ENCODE measurements at regions not wholly inside any gene's neighbourhood (a gene's known extent, or its start where the extent isn't known, plus 50 kb on each side); places are given as distances from the start of the nearest gene placed in this dataset.

DNA sequence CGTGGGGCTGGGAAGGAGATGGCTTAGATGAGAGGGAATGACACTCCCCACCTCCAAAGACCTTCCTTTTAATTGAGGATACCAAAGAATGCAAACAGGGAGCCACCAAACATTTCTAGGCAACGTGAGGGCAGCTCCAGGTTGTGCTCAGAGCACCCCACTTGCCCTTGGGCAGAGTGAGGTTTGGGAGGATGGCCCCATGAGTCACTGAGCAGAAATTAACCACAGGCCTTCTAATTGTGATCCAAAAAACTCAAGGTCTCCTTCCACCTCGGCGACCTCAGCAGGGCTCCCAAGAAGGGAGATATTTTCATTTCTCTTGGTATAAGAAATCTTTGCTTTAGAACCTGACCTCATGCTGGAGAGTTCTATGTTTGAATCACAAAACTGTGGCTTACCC, 305.0 kb upstream of the TPM1 start:
- BruUV-seq (replicated peaks): no TSS peak
- peaks cover 29% of the 10 kb centered on the region for H3K4me1 ChIP-seq (ENCODE audit: insufficient read depth, low read length, poor library complexity, severe bottlenecking)
- H3K4me3 ChIP-seq (ENCODE audit: low read depth, low read length, poor library complexity, severe bottlenecking): no peak overlapping the region
- no peak for TF ChIP-seq EZH2 (IDR thresholded peaks at IDR 0.05; ENCODE audit: borderline replicate concordance, low read depth, low read length, poor library complexity, severe bottlenecking)
- TF ChIP-seq, protein P1, sequence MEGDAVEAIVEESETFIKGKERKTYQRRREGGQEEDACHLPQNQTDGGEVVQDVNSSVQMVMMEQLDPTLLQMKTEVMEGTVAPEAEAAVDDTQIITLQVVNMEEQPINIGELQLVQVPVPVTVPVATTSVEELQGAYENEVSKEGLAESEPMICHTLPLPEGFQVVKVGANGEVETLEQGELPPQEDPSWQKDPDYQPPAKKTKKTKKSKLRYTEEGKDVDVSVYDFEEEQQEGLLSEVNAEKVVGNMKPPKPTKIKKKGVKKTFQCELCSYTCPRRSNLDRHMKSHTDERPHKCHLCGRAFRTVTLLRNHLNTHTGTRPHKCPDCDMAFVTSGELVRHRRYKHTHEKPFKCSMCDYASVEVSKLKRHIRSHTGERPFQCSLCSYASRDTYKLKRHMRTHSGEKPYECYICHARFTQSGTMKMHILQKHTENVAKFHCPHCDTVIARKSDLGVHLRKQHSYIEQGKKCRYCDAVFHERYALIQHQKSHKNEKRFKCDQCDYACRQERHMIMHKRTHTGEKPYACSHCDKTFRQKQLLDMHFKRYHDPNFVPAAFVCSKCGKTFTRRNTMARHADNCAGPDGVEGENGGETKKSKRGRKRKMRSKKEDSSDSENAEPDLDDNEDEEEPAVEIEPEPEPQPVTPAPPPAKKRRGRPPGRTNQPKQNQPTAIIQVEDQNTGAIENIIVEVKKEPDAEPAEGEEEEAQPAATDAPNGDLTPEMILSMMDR (conservative IDR thresholded peaks at IDR 0.05; ENCODE audit: low read depth, low read length): no peak
- H3K27me3 ChIP-seq (replicated peaks; ENCODE audit: insufficient read depth, low read depth, low read length, poor library complexity): no peaks in the 10 kb centered on the region
- no peaks in the 10 kb centered on the region for H3K9me3 ChIP-seq (ENCODE audit: low read depth, low read length, poor library complexity, severe bottlenecking)
- H3K36me3 ChIP-seq (ENCODE audit: insufficient read depth, low read length, poor library complexity, severe bottlenecking): no peaks in the 10 kb centered on the region
- ChIA-PET CTCF (no interaction called here), POLR2A (ENCODE audit: low non-redundant PET) (no interaction called here)
- no peak overlapping the region for H3K27ac ChIP-seq (ENCODE audit: low read depth, low read length, poor library complexity, severe bottlenecking)
- intact Hi-C loops (cut with micrococcal nuclease; ENCODE audit: unreplicated experiment): no loop called here
- no peak for DNase-seq (ENCODE audit: low spot score)

DNA sequence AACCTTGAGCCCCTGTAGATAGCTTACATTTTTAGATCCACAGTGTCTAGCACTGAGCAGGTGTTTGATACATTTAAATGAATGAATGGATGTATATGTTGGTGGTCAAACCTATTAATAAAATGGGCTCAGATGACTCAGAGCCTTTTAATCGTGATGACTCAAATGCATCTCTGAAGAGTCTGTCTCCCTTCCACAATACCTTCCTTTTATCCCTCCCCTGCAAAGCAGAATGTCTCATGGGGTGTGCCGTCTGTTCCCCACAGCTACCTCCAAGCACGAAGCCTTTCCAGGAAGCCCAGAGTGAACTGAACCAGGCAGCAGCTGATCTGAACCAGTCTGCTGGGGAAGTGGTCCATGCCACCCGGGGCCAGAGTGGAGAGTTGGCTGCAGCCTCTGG, 303.5 kb upstream of the TPM1 start:
- no peaks in the 10 kb centered on the region for H3K27me3 ChIP-seq (replicated peaks; ENCODE audit: insufficient read depth, low read depth, low read length, poor library complexity)
- ChIA-PET POLR2A (ENCODE audit: low non-redundant PET) (no interaction called here), CTCF (no interaction called here)
- H3K4me3 ChIP-seq (ENCODE audit: low read depth, low read length, poor library complexity, severe bottlenecking): no peak overlapping the region
- no TSS peak for BruUV-seq (replicated peaks)
- H3K36me3 ChIP-seq (ENCODE audit: insufficient read depth, low read length, poor library complexity, severe bottlenecking): no peaks in the 10 kb centered on the region
- peaks cover 28% of the 10 kb centered on the region for H3K4me1 ChIP-seq (ENCODE audit: insufficient read depth, low read length, poor library complexity, severe bottlenecking)
- TF ChIP-seq EZH2 (IDR thresholded peaks at IDR 0.05; ENCODE audit: borderline replicate concordance, low read depth, low read length, poor library complexity, severe bottlenecking): no peak
- TF ChIP-seq, protein P1 (conservative IDR thresholded peaks at IDR 0.05; ENCODE audit: low read depth, low read length): no peak
- no peak for DNase-seq (ENCODE audit: low spot score)
- intact Hi-C loops (cut with micrococcal nuclease; ENCODE audit: unreplicated experiment): no loop called here
- no peaks in the 10 kb centered on the region for H3K9me3 ChIP-seq (ENCODE audit: low read depth, low read length, poor library complexity, severe bottlenecking)
- no peak overlapping the region for H3K27ac ChIP-seq (ENCODE audit: low read depth, low read length, poor library complexity, severe bottlenecking)

DNA sequence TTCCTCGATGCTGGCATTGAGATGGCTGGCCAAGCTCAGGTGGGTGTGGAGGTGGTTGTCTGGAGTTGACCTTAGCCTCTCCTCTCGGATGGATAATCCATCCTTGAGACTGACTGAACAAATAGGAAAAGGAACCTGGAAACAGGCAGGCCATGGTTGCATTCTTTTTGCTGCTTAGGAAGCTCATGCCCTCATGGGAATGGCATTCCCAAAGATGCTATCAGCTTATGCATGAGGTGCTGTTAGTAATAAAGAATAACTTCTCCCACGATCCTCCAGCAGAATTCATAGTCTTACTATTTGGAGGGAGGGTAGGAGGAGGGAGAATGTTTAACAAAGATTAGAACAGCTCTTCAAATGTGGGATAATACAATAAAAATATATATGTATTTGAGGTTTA, 303.0 kb upstream of the TPM1 start:
- intact Hi-C loops (cut with micrococcal nuclease; ENCODE audit: unreplicated experiment): no loop called here
- no peak for DNase-seq (ENCODE audit: low spot score)
- CTCF ChIA-PET: no interaction called here
- Histone ChIP-seq H3K9me3 (ENCODE audit: low read depth, low read length, poor library complexity, severe bottlenecking) (no peaks in the 10 kb centered on the region), H3K27me3 (replicated peaks; ENCODE audit: insufficient read depth, low read depth, low read length, poor library complexity) (no peaks in the 10 kb centered on the region), H3K27ac (ENCODE audit: low read depth, low read length, poor library complexity, severe bottlenecking) (no peak overlapping the region), H3K4me1 (ENCODE audit: insufficient read depth, low read length, poor library complexity, severe bottlenecking) (peaks cover 24% of the 10 kb centered on the region), H3K4me3 (ENCODE audit: low read depth, low read length, poor library complexity, severe bottlenecking) (no peak overlapping the region), H3K36me3 (ENCODE audit: insufficient read depth, low read length, poor library complexity, severe bottlenecking) (no peaks in the 10 kb centered on the region)
- POLR2A ChIA-PET (ENCODE audit: low non-redundant PET): no interaction called here
- TF ChIP-seq EZH2 (IDR thresholded peaks at IDR 0.05; ENCODE audit: borderline replicate concordance, low read depth, low read length, poor library complexity, severe bottlenecking): no peak
- TF ChIP-seq, protein P1 (conservative IDR thresholded peaks at IDR 0.05; ENCODE audit: low read depth, low read length): no peak
- no TSS peak for BruUV-seq (replicated peaks)

All from A673 (cell line).